ENCODE measurements at regions not wholly inside any gene's neighbourhood (a gene's known extent, or its start where the extent isn't known, plus 50 kb on each side); places are given as distances from the start of the nearest gene placed in this dataset.

- DNase-seq (ENCODE audit: low read depth), result no peak
- no peaks in the 10 kb centered on the region for H3K4me1 ChIP-seq (ENCODE audit: control insufficient read depth, insufficient read depth, low read length)
- peaks cover 83% of the 10 kb centered on the region for H3K27me3 ChIP-seq (replicated peaks; ENCODE audit: control insufficient read depth, insufficient read depth, low read length)
- no peak overlapping the region for H3K4me3 ChIP-seq (ENCODE audit: low read length)
- peaks cover 10% of the 10 kb centered on the region for H3K9me3 ChIP-seq (ENCODE audit: control insufficient read depth, low read length)
- no peak overlapping the region for H3K9ac ChIP-seq (ENCODE audit: low read length)
- no peaks in the 10 kb centered on the region for H3K36me3 ChIP-seq (ENCODE audit: control insufficient read depth, insufficient read depth, low read length, severe bottlenecking)
These were observed 583.7 kb downstream of the MID1IP1 start for GRCh38 chrX:39384996-39385395.

- Histone ChIP-seq H3K27me3 (replicated peaks; ENCODE audit: control insufficient read depth, insufficient read depth, low read length) (peaks cover 88% of the 10 kb centered on the region), H3K9me3 (ENCODE audit: control insufficient read depth, low read length) (peaks cover 10% of the 10 kb centered on the region), H3K4me1 (ENCODE audit: control insufficient read depth, insufficient read depth, low read length) (no peaks in the 10 kb centered on the region), H3K4me3 (ENCODE audit: low read length) (no peak overlapping the region), H3K36me3 (ENCODE audit: control insufficient read depth, insufficient read depth, low read length, severe bottlenecking) (no peaks in the 10 kb centered on the region), H3K9ac (ENCODE audit: low read length) (no peak overlapping the region)
- no peak for DNase-seq (ENCODE audit: low read depth)
These were observed 587.5 kb downstream of the MID1IP1 start for GRCh38 chrX:39388730-39389129.

GRCh38 chrX:39396358-39396995, 595.2 kb downstream of the MID1IP1 start:
- H3K36me3 ChIP-seq (ENCODE audit: control insufficient read depth, insufficient read depth, low read length, severe bottlenecking), result no peaks in the 10 kb centered on the region
- no peak overlapping the region for H3K9ac ChIP-seq (ENCODE audit: low read length)
- DNase-seq (ENCODE audit: low read depth), result no peak
- peaks cover 82% of the 10 kb centered on the region for H3K27me3 ChIP-seq (replicated peaks; ENCODE audit: control insufficient read depth, insufficient read depth, low read length)
- H3K9me3 ChIP-seq (ENCODE audit: control insufficient read depth, low read length), result peaks cover 3% of the 10 kb centered on the region
- no peaks in the 10 kb centered on the region for H3K4me1 ChIP-seq (ENCODE audit: control insufficient read depth, insufficient read depth, low read length)
- no peak overlapping the region for H3K4me3 ChIP-seq (ENCODE audit: low read length)

GRCh38 chrX:39397561-39398199, 596.4 kb downstream of the MID1IP1 start:
- H3K9ac ChIP-seq (ENCODE audit: low read length), result no peak overlapping the region
- DNase-seq (ENCODE audit: low read depth), result no peak
- H3K9me3 ChIP-seq (ENCODE audit: control insufficient read depth, low read length), result peaks cover 4% of the 10 kb centered on the region
- peaks cover 81% of the 10 kb centered on the region for H3K27me3 ChIP-seq (replicated peaks; ENCODE audit: control insufficient read depth, insufficient read depth, low read length)
- no peak overlapping the region for H3K4me3 ChIP-seq (ENCODE audit: low read length)
- no peaks in the 10 kb centered on the region for H3K36me3 ChIP-seq (ENCODE audit: control insufficient read depth, insufficient read depth, low read length, severe bottlenecking)
- no peaks in the 10 kb centered on the region for H3K4me1 ChIP-seq (ENCODE audit: control insufficient read depth, insufficient read depth, low read length)

GRCh38 chrX:39398215-39398962, 597.1 kb downstream of the MID1IP1 start:
- Histone ChIP-seq H3K9ac (ENCODE audit: low read length) (no peak overlapping the region), H3K9me3 (ENCODE audit: control insufficient read depth, low read length) (peaks cover 4% of the 10 kb centered on the region), H3K27me3 (replicated peaks; ENCODE audit: control insufficient read depth, insufficient read depth, low read length) (peaks cover 81% of the 10 kb centered on the region), H3K36me3 (ENCODE audit: control insufficient read depth, insufficient read depth, low read length, severe bottlenecking) (no peaks in the 10 kb centered on the region), H3K4me1 (ENCODE audit: control insufficient read depth, insufficient read depth, low read length) (no peaks in the 10 kb centered on the region), H3K4me3 (ENCODE audit: low read length) (no peak overlapping the region)
- no peak for DNase-seq (ENCODE audit: low read depth)

- Histone ChIP-seq H3K4me1 (ENCODE audit: control insufficient read depth, insufficient read depth, low read length) (no peaks in the 10 kb centered on the region), H3K4me3 (ENCODE audit: low read length) (no peak overlapping the region), H3K27me3 (replicated peaks; ENCODE audit: control insufficient read depth, insufficient read depth, low read length) (peaks cover 81% of the 10 kb centered on the region), H3K36me3 (ENCODE audit: control insufficient read depth, insufficient read depth, low read length, severe bottlenecking) (no peaks in the 10 kb centered on the region), H3K9me3 (ENCODE audit: control insufficient read depth, low read length) (peaks cover 4% of the 10 kb centered on the region), H3K9ac (ENCODE audit: low read length) (no peak overlapping the region)
- DNase-seq (ENCODE audit: low read depth), result no peak
These were observed 597.7 kb downstream of the MID1IP1 start for GRCh38 chrX:39398963-39399261.

- Histone ChIP-seq H3K4me3 (ENCODE audit: low read length) (no peak overlapping the region), H3K9me3 (ENCODE audit: control insufficient read depth, low read length) (peaks cover 4% of the 10 kb centered on the region), H3K27me3 (replicated peaks; ENCODE audit: control insufficient read depth, insufficient read depth, low read length) (peaks cover 84% of the 10 kb centered on the region), H3K36me3 (ENCODE audit: control insufficient read depth, insufficient read depth, low read length, severe bottlenecking) (no peaks in the 10 kb centered on the region), H3K9ac (ENCODE audit: low read length) (no peak overlapping the region), H3K4me1 (ENCODE audit: control insufficient read depth, insufficient read depth, low read length) (no peaks in the 10 kb centered on the region)
- no peak for DNase-seq (ENCODE audit: low read depth)
These were observed 598.1 kb downstream of the MID1IP1 start for GRCh38 chrX:39399387-39399786.

GRCh38 chrX:39401483-39402110, 600.3 kb downstream of the MID1IP1 start:
- no peaks in the 10 kb centered on the region for H3K36me3 ChIP-seq (ENCODE audit: control insufficient read depth, insufficient read depth, low read length, severe bottlenecking)
- peaks cover 74% of the 10 kb centered on the region for H3K27me3 ChIP-seq (replicated peaks; ENCODE audit: control insufficient read depth, insufficient read depth, low read length)
- no peaks in the 10 kb centered on the region for H3K4me1 ChIP-seq (ENCODE audit: control insufficient read depth, insufficient read depth, low read length)
- no peak for DNase-seq (ENCODE audit: low read depth)
- peaks cover 4% of the 10 kb centered on the region for H3K9me3 ChIP-seq (ENCODE audit: control insufficient read depth, low read length)
- no peak overlapping the region for H3K9ac ChIP-seq (ENCODE audit: low read length)
- no peak overlapping the region for H3K4me3 ChIP-seq (ENCODE audit: low read length)

- DNase-seq (ENCODE audit: low read depth), result no peak
- H3K9ac ChIP-seq (ENCODE audit: low read length), result no peak overlapping the region
- H3K9me3 ChIP-seq (ENCODE audit: control insufficient read depth, low read length), result peaks cover 4% of the 10 kb centered on the region
- H3K27me3 ChIP-seq (replicated peaks; ENCODE audit: control insufficient read depth, insufficient read depth, low read length), result peaks cover 72% of the 10 kb centered on the region
- H3K4me3 ChIP-seq (ENCODE audit: low read length), result no peak overlapping the region
- no peaks in the 10 kb centered on the region for H3K4me1 ChIP-seq (ENCODE audit: control insufficient read depth, insufficient read depth, low read length)
- no peaks in the 10 kb centered on the region for H3K36me3 ChIP-seq (ENCODE audit: control insufficient read depth, insufficient read depth, low read length, severe bottlenecking)
These were observed 600.9 kb downstream of the MID1IP1 start for GRCh38 chrX:39402158-39402557.

GRCh38 chrX:39406799-39407198, 605.5 kb downstream of the MID1IP1 start:
- Histone ChIP-seq H3K9me3 (ENCODE audit: control insufficient read depth, low read length) (no peaks in the 10 kb centered on the region), H3K27me3 (replicated peaks; ENCODE audit: control insufficient read depth, insufficient read depth, low read length) (peaks cover 55% of the 10 kb centered on the region), H3K4me3 (ENCODE audit: low read length) (no peak overlapping the region), H3K36me3 (ENCODE audit: control insufficient read depth, insufficient read depth, low read length, severe bottlenecking) (no peaks in the 10 kb centered on the region), H3K4me1 (ENCODE audit: control insufficient read depth, insufficient read depth, low read length) (no peaks in the 10 kb centered on the region), H3K9ac (ENCODE audit: low read length) (no peak overlapping the region)
- no peak for DNase-seq (ENCODE audit: low read depth)

- Histone ChIP-seq H3K36me3 (ENCODE audit: control insufficient read depth, insufficient read depth, low read length, severe bottlenecking) (no peaks in the 10 kb centered on the region), H3K4me1 (ENCODE audit: control insufficient read depth, insufficient read depth, low read length) (no peaks in the 10 kb centered on the region), H3K4me3 (ENCODE audit: low read length) (no peak overlapping the region), H3K27me3 (replicated peaks; ENCODE audit: control insufficient read depth, insufficient read depth, low read length) (peaks cover 50% of the 10 kb centered on the region), H3K9ac (ENCODE audit: low read length) (no peak overlapping the region), H3K9me3 (ENCODE audit: control insufficient read depth, low read length) (peaks cover 9% of the 10 kb centered on the region)
- DNase-seq (ENCODE audit: low read depth), result no peak
These were observed 608.1 kb downstream of the MID1IP1 start for GRCh38 chrX:39409246-39409917.
